HEK293 (cell line): ENCODE measurements at regions not wholly inside any gene's neighbourhood (a gene's known extent, or its start where the extent isn't known, plus 50 kb on each side); places are given as distances from the start of the nearest gene placed in this dataset.
A peak's percentile ranks its signal among the peaks of the same experiment; 100 is the strongest.

Experiments used
- CTCF ChIA-PET: fragments of 350-600 bp; formaldehyde crosslinking; extraction: SDS; loops from one replicate; lab custom pipeline; 2021; ENCODE audit warnings: antibody characterized with exemption; lab: Yijun Ruan, JAX
- POLR2A ChIA-PET: fragments of 300-600 bp; formaldehyde crosslinking; extraction: SDS; loops from one replicate; lab custom pipeline; 2020; ENCODE audit warnings: antibody characterized with exemption, inconsistent platforms; lab: Yijun Ruan, JAX
- H3K27ac ChIP-seq: fragments of 200-500 bp; sonication (Bioruptor generic); 2 replicates; pipeline ENCODE4 v1.5.1; 2014; ENCODE audit warnings: low read depth, low read length, control low read depth, inconsistent platforms; ENCODE audit errors: extremely low read depth
- H3K36me3 ChIP-seq, 2 experiments: fragments of 200-500 bp in 1 of 2; sonication (Bioruptor generic) in 1 of 2; 1 replicate in 1 of 2; 2 replicates in 1 of 2; pipeline ENCODE4 v1.5.1; 2014 to 2017; ENCODE audit warnings: inconsistent platforms in 2 of 2, low read length in 2 of 2; ENCODE audit not compliant: control insufficient read depth in 2 of 2, insufficient read depth in 1 of 2
- H3K4me1 ChIP-seq: fragments of 200-500 bp; sonication (Bioruptor generic); 2 replicates; pipeline ENCODE4 v1.5.1; 2014; ENCODE audit warnings: mild to moderate bottlenecking, low read length, inconsistent platforms; ENCODE audit not compliant: control insufficient read depth, insufficient read depth
- H3K4me3 ChIP-seq: 2 replicates; pipeline ENCODE4 v1.5.1; 2011; ENCODE audit warnings: low read depth, mild to moderate bottlenecking, control low read depth, low read length, moderate library complexity
- H3K9me3 ChIP-seq: fragments of 200-500 bp; sonication (Bioruptor generic); 2 replicates; pipeline ENCODE4 v1.5.1; 2014; ENCODE audit warnings: low read depth, low read length, inconsistent platforms; ENCODE audit not compliant: control insufficient read depth, insufficient read depth
- AEBP2 ChIP-seq: fragments of 450-650 bp; formaldehyde crosslinking; IDR thresholded peaks from 2 replicates; pipeline ENCODE4 v1.5.1; 2016; ENCODE audit warnings: missing biosample characterization, missing genetic modification characterization, borderline replicate concordance
- HOXC10 ChIP-seq: sonication (generic); formaldehyde crosslinking; IDR thresholded peaks from 2 replicates; pipeline ENCODE4 v1.8.1; 2023; ENCODE audit warnings: mild to moderate bottlenecking, missing genetic modification reagents
- HOXD13 ChIP-seq: sonication (generic); formaldehyde crosslinking; IDR thresholded peaks from 2 replicates; pipeline ENCODE4 v1.8.0; 2022; ENCODE audit warnings: missing genetic modification reagents, borderline replicate concordance
- KLF7 ChIP-seq: fragments of 450-650 bp; formaldehyde crosslinking; IDR thresholded peaks from 2 replicates; pipeline ENCODE4 v1.5.1; 2016; ENCODE audit warnings: missing biosample characterization, missing genetic modification characterization, borderline replicate concordance
- MEIS1 ChIP-seq: sonication (generic); formaldehyde crosslinking; IDR thresholded peaks from 2 replicates; pipeline ENCODE4 v1.8.1; 2022; ENCODE audit warnings: missing genetic modification reagents, mild to moderate bottlenecking, borderline replicate concordance
- REST ChIP-seq: fragments of 450-650 bp; formaldehyde crosslinking; IDR thresholded peaks from 2 replicates; pipeline ENCODE4 v1.5.1; 2016; ENCODE audit warnings: missing biosample characterization, missing genetic modification characterization
- SETDB1 ChIP-seq: IDR thresholded peaks from one replicate; pipeline ENCODE4 v1.6.1; 2017; ENCODE audit warnings: mild to moderate bottlenecking, low read length, moderate library complexity, mixed read lengths; ENCODE audit not compliant: insufficient read length
- ZBTB20 ChIP-seq: fragments of 450-650 bp; formaldehyde crosslinking; IDR thresholded peaks from 2 replicates; pipeline ENCODE4 v1.5.1; 2016; ENCODE audit warnings: missing biosample characterization, missing genetic modification characterization
- ZNF138 ChIP-seq: fragments of 450-650 bp; formaldehyde crosslinking; IDR thresholded peaks from 2 replicates; pipeline ENCODE4 v1.5.1; 2016; ENCODE audit warnings: missing biosample characterization, missing genetic modification characterization, borderline replicate concordance
- ZNF175 ChIP-seq: fragments of 450-650 bp; formaldehyde crosslinking; IDR thresholded peaks from 2 replicates; pipeline ENCODE4 v1.5.1; 2016; ENCODE audit warnings: missing biosample characterization, missing genetic modification characterization
- ZNF2 ChIP-seq: fragments of 450-650 bp; formaldehyde crosslinking; IDR thresholded peaks from 2 replicates; pipeline ENCODE4 v1.5.1; 2016; ENCODE audit warnings: missing biosample characterization, missing genetic modification characterization
- ZNF214 ChIP-seq: fragments of 450-650 bp; formaldehyde crosslinking; IDR thresholded peaks from 2 replicates; pipeline ENCODE4 v1.5.1; 2017; ENCODE audit warnings: missing biosample characterization, mild to moderate bottlenecking, missing genetic modification characterization, borderline replicate concordance
- ZNF248 ChIP-seq: fragments of 450-650 bp; formaldehyde crosslinking; IDR thresholded peaks from 2 replicates; pipeline ENCODE4 v1.5.1; 2017; ENCODE audit warnings: missing biosample characterization, missing genetic modification characterization
- ZNF274 ChIP-seq, 2 experiments: fragments of 200-500 bp in 1 of 2; fragments of 450-650 bp in 1 of 2; sonication (Bioruptor generic) in 1 of 2; formaldehyde crosslinking in 1 of 2; IDR thresholded peaks; 2 replicates each; pipeline versions ENCODE4 v1.5.1 to v1.6.1; 2014 to 2016; ENCODE audit warnings: borderline replicate concordance in 1 of 2, inconsistent platforms in 1 of 2, low read length in 1 of 2, missing biosample characterization in 1 of 2, missing genetic modification characterization in 1 of 2
- ZNF280D ChIP-seq: fragments of 450-650 bp; formaldehyde crosslinking; IDR thresholded peaks from 2 replicates; pipeline ENCODE4 v1.5.1; 2016; ENCODE audit warnings: missing biosample characterization, missing genetic modification characterization
- ZNF350 ChIP-seq: fragments of 450-650 bp; formaldehyde crosslinking; IDR thresholded peaks from 2 replicates; pipeline ENCODE4 v1.5.0; 2017; ENCODE audit warnings: missing biosample characterization, mild to moderate bottlenecking, missing genetic modification characterization
- ZNF510 ChIP-seq: fragments of 450-650 bp; formaldehyde crosslinking; IDR thresholded peaks from 2 replicates; pipeline ENCODE4 v1.5.1; 2018; ENCODE audit warnings: mild to moderate bottlenecking, missing genetic modification characterization, missing biosample characterization; ENCODE audit not compliant: insufficient replicate concordance
- ZNF521 ChIP-seq: fragments of 450-650 bp; formaldehyde crosslinking; IDR thresholded peaks from 2 replicates; pipeline ENCODE4 v1.5.1; 2017; ENCODE audit warnings: missing biosample characterization, mild to moderate bottlenecking, missing genetic modification characterization
- ZNF555 ChIP-seq: fragments of 450-650 bp; formaldehyde crosslinking; conservative IDR thresholded peaks from 2 replicates; pipeline ENCODE4 v1.5.1; 2017; ENCODE audit warnings: missing biosample characterization, mild to moderate bottlenecking, missing genetic modification characterization, inconsistent platforms
- ZNF558 ChIP-seq: fragments of 450-650 bp; formaldehyde crosslinking; IDR thresholded peaks from 2 replicates; pipeline ENCODE4 v1.5.1; 2016; ENCODE audit warnings: missing biosample characterization, missing genetic modification characterization
- ZNF560 ChIP-seq: fragments of 450-650 bp; formaldehyde crosslinking; IDR thresholded peaks from 2 replicates; pipeline ENCODE4 v1.5.1; 2017; ENCODE audit warnings: missing biosample characterization, missing genetic modification characterization, borderline replicate concordance
- ZNF624 ChIP-seq: fragments of 450-650 bp; formaldehyde crosslinking; IDR thresholded peaks from 2 replicates; pipeline ENCODE4 v1.5.1; 2017; ENCODE audit warnings: missing biosample characterization, missing genetic modification characterization
- ZNF692 ChIP-seq: fragments of 450-650 bp; formaldehyde crosslinking; IDR thresholded peaks from 2 replicates; pipeline ENCODE4 v1.5.1; 2016; ENCODE audit warnings: missing biosample characterization, missing genetic modification characterization
- ZNF747 ChIP-seq: fragments of 450-650 bp; formaldehyde crosslinking; IDR thresholded peaks from 2 replicates; pipeline ENCODE4 v1.5.1; 2016; ENCODE audit warnings: missing biosample characterization, missing genetic modification characterization
- ZNF776 ChIP-seq: fragments of 450-650 bp; formaldehyde crosslinking; IDR thresholded peaks from 2 replicates; pipeline ENCODE4 v1.5.0; 2017; ENCODE audit warnings: missing biosample characterization, missing genetic modification characterization, borderline replicate concordance
- ZSCAN4 ChIP-seq: fragments of 450-650 bp; formaldehyde crosslinking; IDR thresholded peaks from 2 replicates; pipeline ENCODE4 v1.5.1; 2017; ENCODE audit warnings: missing biosample characterization, missing genetic modification characterization

- TF ChIP-seq ZNF521 (no peak), SETDB1 (peak; percentile 99), MEIS1 (CRISPR knock-in tag) (no peak), HOXD13 (no peak), ZNF555 (tag by site-specific recombination) (no peak), ZNF248 (tag by site-specific recombination) (no peak), ZSCAN4 (no peak), ZNF280D (tag by site-specific recombination) (0 out of 2 replicates have a peak, but pooled peaks have one; percentile 22), REST (no peak), ZNF558 (tag by site-specific recombination) (peak; percentile 36; the same call in 1 of the 2 replicates), ZNF274 (IDR thresholded peaks at IDR 0.05; ENCODE audit: low read length) (no peak), ZNF274 (tag by site-specific recombination; IDR thresholded peaks at IDR 0.05; ENCODE audit: borderline replicate concordance) (no peak), ZNF624 (no peak), HOXC10 (no peak), ZNF214 (tag by site-specific recombination) (no peak), ZNF510 (peak; percentile 49)
Measured at GRCh38 chr10:78326372-78326771, 292.7 kb downstream of the RPS24 start (continued).

- ChIA-PET CTCF (no interaction called here), POLR2A (no interaction called here)
- no peaks in the 10 kb centered on the region for H3K4me1 ChIP-seq
- H3K36me3 ChIP-seq, result no peaks in the 10 kb centered on the region
- H3K4me3 ChIP-seq, result no peak overlapping the region
- H3K9me3 ChIP-seq, result no peaks in the 10 kb centered on the region; the same call in 1 of the 2 replicates
- H3K27ac ChIP-seq, result no peak overlapping the region
- TF ChIP-seq ZNF350 (tag by site-specific recombination) (no peak), ZNF747 (tag by site-specific recombination) (no peak), ZNF138 (no peak), ZNF692 (tag by site-specific recombination) (no peak), AEBP2 (tag by site-specific recombination) (no peak), ZNF175 (tag by site-specific recombination) (no peak), ZNF776 (tag by site-specific recombination) (no peak), KLF7 (tag by site-specific recombination) (no peak), ZBTB20 (tag by site-specific recombination) (no peak), ZNF560 (no peak), ZNF2 (tag by site-specific recombination) (no peak)
Measured at GRCh38 chr10:78327778-78328591, 294.3 kb downstream of the RPS24 start.
